ENCODE measurements at regions not wholly inside any gene's neighbourhood (a gene's known extent, or its start where the extent isn't known, plus 50 kb on each side); places are given as distances from the start of the nearest gene placed in this dataset.
"Not testable (repeated sequence)": the region's sequence is repeated elsewhere in the genome, so short reads cannot be mapped to it uniquely, and the experiment has no call there.

DNA sequence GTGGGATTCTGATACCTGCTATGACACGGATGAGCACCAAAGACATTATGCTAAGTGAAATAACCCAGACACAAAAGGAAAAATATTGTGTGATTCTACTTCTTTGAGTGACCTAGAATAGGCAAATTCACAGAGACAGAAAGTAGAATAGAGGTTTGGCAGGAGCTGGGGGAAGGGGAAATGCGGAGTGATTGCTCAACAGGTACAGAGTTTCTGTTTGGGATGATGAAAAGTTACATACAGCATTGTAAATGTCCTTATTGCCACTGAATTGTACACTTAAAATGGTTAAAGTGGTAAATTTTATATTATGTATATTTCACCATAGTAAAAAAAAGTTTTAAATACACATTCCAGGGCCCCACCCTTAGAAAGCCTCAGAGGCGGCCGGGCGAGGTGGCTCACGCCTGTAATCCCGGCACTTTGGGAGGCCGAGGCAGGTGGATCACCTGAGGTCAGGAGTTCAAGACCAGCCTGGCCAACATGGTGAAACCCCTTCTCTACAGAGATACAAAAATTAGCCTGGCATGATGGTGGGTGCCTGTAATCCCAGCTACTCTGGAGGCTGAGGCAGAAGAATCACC lies 72.3 kb downstream of the ARF6 start:
- TF ChIP-seq, protein P1, sequence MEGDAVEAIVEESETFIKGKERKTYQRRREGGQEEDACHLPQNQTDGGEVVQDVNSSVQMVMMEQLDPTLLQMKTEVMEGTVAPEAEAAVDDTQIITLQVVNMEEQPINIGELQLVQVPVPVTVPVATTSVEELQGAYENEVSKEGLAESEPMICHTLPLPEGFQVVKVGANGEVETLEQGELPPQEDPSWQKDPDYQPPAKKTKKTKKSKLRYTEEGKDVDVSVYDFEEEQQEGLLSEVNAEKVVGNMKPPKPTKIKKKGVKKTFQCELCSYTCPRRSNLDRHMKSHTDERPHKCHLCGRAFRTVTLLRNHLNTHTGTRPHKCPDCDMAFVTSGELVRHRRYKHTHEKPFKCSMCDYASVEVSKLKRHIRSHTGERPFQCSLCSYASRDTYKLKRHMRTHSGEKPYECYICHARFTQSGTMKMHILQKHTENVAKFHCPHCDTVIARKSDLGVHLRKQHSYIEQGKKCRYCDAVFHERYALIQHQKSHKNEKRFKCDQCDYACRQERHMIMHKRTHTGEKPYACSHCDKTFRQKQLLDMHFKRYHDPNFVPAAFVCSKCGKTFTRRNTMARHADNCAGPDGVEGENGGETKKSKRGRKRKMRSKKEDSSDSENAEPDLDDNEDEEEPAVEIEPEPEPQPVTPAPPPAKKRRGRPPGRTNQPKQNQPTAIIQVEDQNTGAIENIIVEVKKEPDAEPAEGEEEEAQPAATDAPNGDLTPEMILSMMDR (IDR thresholded peaks at IDR 0.05) = not testable (repeated sequence)
- not testable (repeated sequence) for TF ChIP-seq TEAD4 (CRISPR knock-in tag; IDR thresholded peaks at IDR 0.05)
- TF ChIP-seq, protein P2, sequence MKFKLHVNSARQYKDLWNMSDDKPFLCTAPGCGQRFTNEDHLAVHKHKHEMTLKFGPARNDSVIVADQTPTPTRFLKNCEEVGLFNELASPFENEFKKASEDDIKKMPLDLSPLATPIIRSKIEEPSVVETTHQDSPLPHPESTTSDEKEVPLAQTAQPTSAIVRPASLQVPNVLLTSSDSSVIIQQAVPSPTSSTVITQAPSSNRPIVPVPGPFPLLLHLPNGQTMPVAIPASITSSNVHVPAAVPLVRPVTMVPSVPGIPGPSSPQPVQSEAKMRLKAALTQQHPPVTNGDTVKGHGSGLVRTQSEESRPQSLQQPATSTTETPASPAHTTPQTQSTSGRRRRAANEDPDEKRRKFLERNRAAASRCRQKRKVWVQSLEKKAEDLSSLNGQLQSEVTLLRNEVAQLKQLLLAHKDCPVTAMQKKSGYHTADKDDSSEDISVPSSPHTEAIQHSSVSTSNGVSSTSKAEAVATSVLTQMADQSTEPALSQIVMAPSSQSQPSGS (CRISPR knock-in tag; IDR thresholded peaks at IDR 0.05; ENCODE audit: borderline replicate concordance, low read depth) = not testable (repeated sequence)
- TF ChIP-seq, protein P3, sequence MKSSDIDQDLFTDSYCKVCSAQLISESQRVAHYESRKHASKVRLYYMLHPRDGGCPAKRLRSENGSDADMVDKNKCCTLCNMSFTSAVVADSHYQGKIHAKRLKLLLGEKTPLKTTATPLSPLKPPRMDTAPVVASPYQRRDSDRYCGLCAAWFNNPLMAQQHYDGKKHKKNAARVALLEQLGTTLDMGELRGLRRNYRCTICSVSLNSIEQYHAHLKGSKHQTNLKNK (CRISPR knock-in tag; IDR thresholded peaks at IDR 0.05) = not testable (repeated sequence)
